Tibial nerve (tissue), 4 donors: ENCODE measurements at regions not wholly inside any gene's neighbourhood (a gene's known extent, or its start where the extent isn't known, plus 50 kb on each side); places are given as distances from the start of the nearest gene placed in this dataset.

Experiments
- DNase-seq, 2 donors: peaks; one replicate each; pipeline ENCODE4 v3.0.0-alpha.2; 2019; ENCODE audit warnings: low spot score in 2 of 2
- H3K27ac ChIP-seq, 4 donors: fragments of 200-600 bp; sonication (generic) in 3 of 4; one replicate each; pipeline ENCODE4 v1.5.1; 2017 to 2019; ENCODE audit warnings: mild to moderate bottlenecking in 1 of 4
- H3K27me3 ChIP-seq, 2 donors: fragments of 200-600 bp; sonication (generic) in 1 of 2; one replicate each; pipeline versions ENCODE4 v1.5.1 to v1.6.0; 2017 to 2019
- H3K36me3 ChIP-seq, 3 donors: fragments of 200-600 bp; sonication (generic); one replicate each; pipeline ENCODE4 v1.5.1; 2018 to 2019
- H3K4me1 ChIP-seq, 4 donors: fragments of 200-600 bp; sonication (generic) in 3 of 4; one replicate each; pipeline ENCODE4 v1.5.1; 2017 to 2019
- H3K4me3 ChIP-seq, 4 donors: fragments of 200-600 bp; sonication (generic) in 3 of 4; one replicate each; pipeline ENCODE4 v1.5.1; 2017 to 2019; ENCODE audit warnings: mild to moderate bottlenecking in 1 of 4, moderate library complexity in 1 of 4
- H3K9me3 ChIP-seq, 4 donors: fragments of 200-600 bp; sonication (generic) in 3 of 4; one replicate each; pipeline ENCODE4 v1.5.1; 2017 to 2019
- EP300 ChIP-seq, 2 donors: sonication (generic); formaldehyde crosslinking; IDR thresholded peaks; one replicate each; pipeline ENCODE4 v1.6.1; 2017; ENCODE audit warnings: antibody characterized with exemption in 2 of 2, mild to moderate bottlenecking in 1 of 2
- POLR2A ChIP-seq, 2 donors: fragments of 450-650 bp; IDR thresholded peaks; one replicate each; pipeline ENCODE4 v1.6.1; 2017; ENCODE audit warnings: antibody characterized with exemption in 2 of 2, mild to moderate bottlenecking in 2 of 2, moderate library complexity in 2 of 2
- WGBS, 2 donors: methylation state at CpG; one replicate each; pipeline ENCODE4 v1.1.5; 2018; 5-methylcytosine and 5-hydroxymethylcytosine counted together
- TF ChIP-seq, protein P1 (sequence below), 5 experiments: fragments of 200-600 bp in 3 of 5; fragments of 450-650 bp in 2 of 5; sonication (generic) in 3 of 5; IDR thresholded peaks; one replicate each; pipeline ENCODE4 v1.5.1; 2016 to 2019; ENCODE audit warnings: antibody characterized with exemption in 5 of 5, mild to moderate bottlenecking in 3 of 5, moderate library complexity in 2 of 5

DNA sequence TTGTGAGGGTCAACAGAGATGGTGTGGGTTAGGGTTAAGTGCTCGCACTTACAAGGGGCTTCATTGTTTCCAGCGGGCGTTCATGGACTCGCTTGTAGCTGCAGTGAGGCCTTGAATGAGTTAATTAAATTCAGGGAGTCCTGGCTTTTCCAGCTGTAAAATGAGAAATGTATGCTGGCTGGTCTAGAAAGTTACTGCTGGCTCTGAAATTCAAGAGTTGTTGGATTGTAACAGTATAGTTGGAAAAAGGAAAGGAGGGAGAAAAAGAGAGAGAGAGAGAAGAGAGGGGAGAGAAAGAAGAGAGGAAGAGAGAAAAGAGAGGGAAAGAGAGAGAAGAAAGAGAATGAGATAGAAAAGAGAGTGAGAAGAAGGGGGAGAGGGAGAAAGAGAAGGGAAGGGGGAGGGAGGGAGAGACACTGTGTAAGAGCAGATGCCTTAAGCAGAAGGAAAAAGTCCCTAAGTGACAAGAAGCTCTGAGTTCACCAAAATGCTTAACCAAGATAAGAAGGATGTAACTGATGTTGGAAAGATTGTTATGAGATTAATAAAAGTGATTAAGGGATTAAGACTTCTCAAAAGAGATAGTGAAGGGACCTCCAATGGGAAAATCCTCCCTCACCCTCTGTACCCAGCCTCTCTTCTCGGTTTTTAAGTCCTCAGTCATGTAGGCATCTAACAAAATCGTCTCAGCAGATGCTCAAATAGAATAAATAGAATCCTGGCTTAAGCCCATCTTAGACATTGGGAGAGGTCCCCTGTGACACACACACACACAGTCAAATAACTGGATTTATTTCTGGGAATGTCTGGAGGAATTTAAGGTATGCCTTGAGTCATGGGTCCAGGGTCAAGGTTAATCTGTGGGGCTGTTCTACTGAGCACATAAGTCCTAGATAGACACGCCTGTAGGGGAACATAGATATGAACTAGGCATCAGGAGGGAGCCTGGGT is 477.9 kb downstream of the MIAT start:
- Histone ChIP-seq H3K27me3 (no peaks in the 10 kb centered on the region), H3K27ac (peak overlapping the region in 2 of 4 donors; percentile 17 to 38), H3K4me1 (peaks cover 0 to 28% (median 7%) of the 10 kb centered on the region in 4 donors), H3K4me3 (no peak overlapping the region), H3K9me3 (peaks cover 0 to 15% (median 0%) of the 10 kb centered on the region in 4 donors), H3K36me3 (no peaks in the 10 kb centered on the region)
- no peak for DNase-seq
- WGBS, 2 donors = 45 to 48% methylated on average over 7 of the region's 7 CpGs
- TF ChIP-seq, protein P1, sequence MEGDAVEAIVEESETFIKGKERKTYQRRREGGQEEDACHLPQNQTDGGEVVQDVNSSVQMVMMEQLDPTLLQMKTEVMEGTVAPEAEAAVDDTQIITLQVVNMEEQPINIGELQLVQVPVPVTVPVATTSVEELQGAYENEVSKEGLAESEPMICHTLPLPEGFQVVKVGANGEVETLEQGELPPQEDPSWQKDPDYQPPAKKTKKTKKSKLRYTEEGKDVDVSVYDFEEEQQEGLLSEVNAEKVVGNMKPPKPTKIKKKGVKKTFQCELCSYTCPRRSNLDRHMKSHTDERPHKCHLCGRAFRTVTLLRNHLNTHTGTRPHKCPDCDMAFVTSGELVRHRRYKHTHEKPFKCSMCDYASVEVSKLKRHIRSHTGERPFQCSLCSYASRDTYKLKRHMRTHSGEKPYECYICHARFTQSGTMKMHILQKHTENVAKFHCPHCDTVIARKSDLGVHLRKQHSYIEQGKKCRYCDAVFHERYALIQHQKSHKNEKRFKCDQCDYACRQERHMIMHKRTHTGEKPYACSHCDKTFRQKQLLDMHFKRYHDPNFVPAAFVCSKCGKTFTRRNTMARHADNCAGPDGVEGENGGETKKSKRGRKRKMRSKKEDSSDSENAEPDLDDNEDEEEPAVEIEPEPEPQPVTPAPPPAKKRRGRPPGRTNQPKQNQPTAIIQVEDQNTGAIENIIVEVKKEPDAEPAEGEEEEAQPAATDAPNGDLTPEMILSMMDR (IDR thresholded peaks at IDR 0.05) = no peak
- no peak for TF ChIP-seq POLR2A (IDR thresholded peaks at IDR 0.05)
- no peak for TF ChIP-seq EP300 (IDR thresholded peaks at IDR 0.05)

DNA sequence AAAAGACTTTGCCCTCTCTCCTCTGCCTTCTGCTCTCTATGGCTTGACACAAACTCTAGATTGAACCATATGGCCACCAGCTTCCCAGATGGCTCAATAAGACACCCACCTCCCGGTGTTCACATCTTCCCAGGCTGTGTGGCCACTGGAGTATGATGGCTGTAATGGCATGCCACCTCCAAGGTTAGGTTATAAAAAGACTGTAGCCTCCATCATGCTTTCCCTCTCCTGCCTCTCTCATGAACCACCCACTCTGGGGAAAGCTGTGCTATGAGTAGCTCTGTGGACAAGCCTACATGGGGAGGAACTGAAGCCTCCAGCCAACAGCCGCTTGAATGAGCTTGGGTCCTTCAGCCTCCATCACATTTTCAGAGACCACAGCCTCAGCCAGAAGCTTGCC is 479.2 kb downstream of the MIAT start:
- Histone ChIP-seq H3K4me3 (no peak overlapping the region), H3K27ac (no peak overlapping the region), H3K36me3 (no peaks in the 10 kb centered on the region), H3K27me3 (no peaks in the 10 kb centered on the region), H3K4me1 (peaks cover 0 to 28% (median 7%) of the 10 kb centered on the region in 4 donors), H3K9me3 (peaks cover 0 to 15% (median 0%) of the 10 kb centered on the region in 4 donors)
- TF ChIP-seq, protein P1 (IDR thresholded peaks at IDR 0.05) = no peak
- no peak for TF ChIP-seq EP300 (IDR thresholded peaks at IDR 0.05)
- TF ChIP-seq POLR2A (IDR thresholded peaks at IDR 0.05) = no peak
- 96 to 100% methylated on average over 2 of the region's 2 CpGs for WGBS, 2 donors
- DNase-seq = no peak

DNA sequence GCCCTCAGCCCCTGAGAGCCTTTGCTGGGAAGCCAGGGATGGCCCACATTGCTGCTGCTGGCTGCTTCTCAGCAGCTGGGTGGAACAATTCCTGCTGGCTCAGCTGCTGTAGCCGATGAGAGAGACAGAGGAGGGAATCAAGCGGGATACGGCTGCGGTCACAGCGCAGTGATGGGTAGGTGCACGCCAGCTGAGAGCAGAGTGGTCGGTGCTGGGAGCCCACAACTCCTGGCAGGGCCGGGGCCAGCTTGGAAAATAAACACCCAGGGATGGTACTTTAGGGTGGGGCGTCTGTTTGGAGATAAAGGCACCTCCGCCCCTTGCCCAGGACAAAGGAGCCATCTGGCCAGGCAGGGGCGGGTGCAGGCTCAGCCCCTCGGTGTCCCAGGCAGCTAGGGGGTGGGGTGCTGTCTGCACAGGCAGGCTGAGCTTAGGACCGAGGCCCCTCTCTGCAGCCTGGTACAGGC is 480.5 kb downstream of the MIAT start:
- H3K27ac ChIP-seq = no peak overlapping the region
- 51 to 81% methylated on average over 13 of the region's 13 CpGs for WGBS, 2 donors
- no peak overlapping the region for H3K4me3 ChIP-seq
- TF ChIP-seq POLR2A (IDR thresholded peaks at IDR 0.05) = no peak
- TF ChIP-seq EP300 (IDR thresholded peaks at IDR 0.05) = no peak
- TF ChIP-seq, protein P1 (IDR thresholded peaks at IDR 0.05) = no peak
- H3K9me3 ChIP-seq = peaks cover 0 to 15% (median 0%) of the 10 kb centered on the region in 4 donors
- H3K4me1 ChIP-seq = peaks cover 0 to 23% (median 7%) of the 10 kb centered on the region in 4 donors
- no peaks in the 10 kb centered on the region for H3K27me3 ChIP-seq
- H3K36me3 ChIP-seq = no peaks in the 10 kb centered on the region
- DNase-seq = no peak

DNA sequence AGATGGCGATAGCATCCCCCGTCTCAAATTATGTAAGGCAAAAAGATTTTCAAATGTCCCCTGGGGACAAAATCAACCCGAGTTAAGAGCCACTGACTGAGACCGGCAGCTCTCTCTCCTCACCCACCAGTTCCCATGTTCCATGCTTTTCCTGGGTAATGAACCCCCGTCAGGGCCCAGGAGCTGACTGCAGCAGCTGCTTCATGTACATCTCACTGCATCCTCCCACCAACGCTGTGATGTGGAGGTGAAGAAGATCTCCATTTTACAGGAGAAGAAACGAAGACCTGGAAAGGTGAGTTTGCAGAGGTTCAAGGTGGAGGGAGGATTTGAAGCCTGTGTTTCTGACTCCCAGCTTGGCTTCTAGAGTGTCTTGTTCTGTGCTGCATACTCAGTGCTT is 481.1 kb downstream of the MIAT start:
- H3K9me3 ChIP-seq = peaks cover 0 to 15% (median 0%) of the 10 kb centered on the region in 4 donors
- no peaks in the 10 kb centered on the region for H3K27me3 ChIP-seq
- no peak overlapping the region for H3K27ac ChIP-seq
- H3K4me3 ChIP-seq = no peak overlapping the region
- no peaks in the 10 kb centered on the region for H3K36me3 ChIP-seq
- TF ChIP-seq, protein P1 (IDR thresholded peaks at IDR 0.05) = no peak
- TF ChIP-seq EP300 (IDR thresholded peaks at IDR 0.05) = no peak
- TF ChIP-seq POLR2A (IDR thresholded peaks at IDR 0.05) = no peak
- DNase-seq = no peak
- WGBS, 2 donors = 81 to 86% methylated on average over 6 to 7 of the region's 7 CpGs
- peaks cover 0 to 17% (median 5%) of the 10 kb centered on the region in 4 donors for H3K4me1 ChIP-seq

DNA sequence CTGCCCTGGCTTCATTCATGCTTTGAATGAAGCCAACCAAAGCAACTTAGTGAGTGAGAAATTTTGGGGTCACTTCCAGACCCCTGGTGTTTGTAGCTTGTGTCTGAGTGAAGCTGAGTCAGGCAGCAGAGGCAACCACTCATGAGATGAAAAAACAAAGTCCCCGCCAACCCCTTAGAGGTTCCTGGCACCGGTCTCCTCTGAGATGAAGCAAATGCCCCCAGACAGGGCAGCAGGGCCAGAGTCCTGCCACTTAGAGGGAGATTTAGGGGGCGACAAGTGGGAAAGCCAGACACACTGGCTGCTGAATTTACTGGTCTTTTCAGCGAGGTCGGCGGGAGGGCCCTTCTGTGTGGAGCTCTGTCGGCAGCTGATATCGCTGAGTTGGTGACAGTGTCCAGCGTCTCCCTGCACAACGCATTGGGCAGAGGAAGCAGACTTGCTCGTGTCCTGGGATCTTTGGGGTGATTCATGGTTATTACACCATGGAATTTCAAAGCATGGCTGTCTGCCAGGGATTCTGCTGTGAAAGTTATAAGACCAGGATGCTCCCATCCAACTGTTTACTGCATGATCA is 482.6 kb downstream of the MIAT start:
- Histone ChIP-seq H3K27ac (no peak overlapping the region), H3K4me3 (no peak overlapping the region), H3K4me1 (peaks cover 0 to 3% (median under 1%) of the 10 kb centered on the region in 4 donors), H3K9me3 (peaks cover 0 to 15% (median 0%) of the 10 kb centered on the region in 4 donors), H3K36me3 (no peaks in the 10 kb centered on the region), H3K27me3 (no peaks in the 10 kb centered on the region)
- no peak for DNase-seq
- WGBS, 2 donors = 52% methylated on average over 11 of the region's 11 CpGs
- TF ChIP-seq, protein P1 (IDR thresholded peaks at IDR 0.05) = no peak
- TF ChIP-seq POLR2A (IDR thresholded peaks at IDR 0.05) (no peak), EP300 (IDR thresholded peaks at IDR 0.05) (no peak)
